CD8-positive, alpha-beta memory T cell (primary cell): ENCODE measurements at regions not wholly inside any gene's neighbourhood (a gene's known extent, or its start where the extent isn't known, plus 50 kb on each side); places are given as distances from the start of the nearest gene placed in this dataset.

Experiments used
- CTCF ChIA-PET: fragments of 350-600 bp; sonication (Branson Sonifier 250); formaldehyde crosslinking; loops from one replicate; lab custom pipeline; 2021; ENCODE audit warnings: antibody characterized with exemption; lab: Charles Lee
- POLR2A ChIA-PET: fragments of 350-600 bp; sonication (Branson Sonifier 250); formaldehyde crosslinking; loops from one replicate; lab custom pipeline; 2021; ENCODE audit warnings: antibody characterized with exemption; lab: Charles Lee
- DNase-seq, 5 donors: peaks; one replicate each; pipeline versions ENCODE4 v3.0.0 to v3.0.0-alpha.2; 2020 to 2022; ENCODE audit warnings: mixed read lengths in 1 of 5
- H3K27ac ChIP-seq: one replicate; pipeline ENCODE4 v1.7.0; 2013; ENCODE audit warnings: low read depth, mild to moderate bottlenecking, low read length, moderate library complexity
- H3K27me3 ChIP-seq: 2 replicates; pipeline ENCODE4 v1.7.0; 2013; ENCODE audit warnings: low read length, mild to moderate bottlenecking; ENCODE audit not compliant: insufficient read depth, poor library complexity, severe bottlenecking
- H3K36me3 ChIP-seq: 2 replicates; pipeline ENCODE4 v1.7.0; 2013; ENCODE audit warnings: mild to moderate bottlenecking, low read length, moderate library complexity; ENCODE audit not compliant: insufficient read depth
- H3K4me1 ChIP-seq: 2 replicates; pipeline ENCODE4 v1.7.0; 2013; ENCODE audit warnings: mild to moderate bottlenecking, low read length, moderate library complexity; ENCODE audit not compliant: insufficient read depth
- H3K4me3 ChIP-seq: 2 replicates; pipeline ENCODE4 v1.7.0; 2013; ENCODE audit warnings: mild to moderate bottlenecking, low read length
- H3K9me3 ChIP-seq: 2 replicates; pipeline ENCODE4 v1.7.0; 2013; ENCODE audit warnings: mild to moderate bottlenecking, low read length
- H3K27ac Mint-ChIP-seq, 8 donors: one replicate each; pipeline ENCODE4 v1.8.0; 2020 to 2021; ENCODE audit warnings: mixed read lengths in 8 of 8, mild to moderate bottlenecking in 6 of 8, inconsistent platforms in 3 of 8, moderate library complexity in 3 of 8
- H3K27me3 Mint-ChIP-seq, 2 donors: one replicate each; pipeline ENCODE4 v1.8.0; 2020 to 2021; ENCODE audit warnings: mixed read lengths in 2 of 2, mild to moderate bottlenecking in 1 of 2, moderate library complexity in 1 of 2
- H3K36me3 Mint-ChIP-seq, 3 donors: one replicate each; pipeline ENCODE4 v1.8.0; 2020 to 2021; ENCODE audit warnings: mixed read lengths in 3 of 3, inconsistent platforms in 1 of 3, mild to moderate bottlenecking in 1 of 3
- H3K4me1 Mint-ChIP-seq, 3 donors: one replicate each; pipeline ENCODE4 v1.8.0; 2020 to 2021; ENCODE audit warnings: mixed read lengths in 3 of 3, inconsistent platforms in 1 of 3, mild to moderate bottlenecking in 1 of 3
- H3K4me3 Mint-ChIP-seq, 7 donors: one replicate each; pipeline ENCODE4 v1.8.0; 2020 to 2021; ENCODE audit warnings: mixed read lengths in 7 of 7, mild to moderate bottlenecking in 6 of 7, moderate library complexity in 4 of 7, inconsistent platforms in 2 of 7
- H3K9me3 Mint-ChIP-seq, 5 donors: one replicate each; pipeline ENCODE4 v1.8.0; 2020 to 2022; ENCODE audit warnings: mixed read lengths in 5 of 5, mild to moderate bottlenecking in 3 of 5, moderate library complexity in 2 of 5, inconsistent platforms in 1 of 5

DNA sequence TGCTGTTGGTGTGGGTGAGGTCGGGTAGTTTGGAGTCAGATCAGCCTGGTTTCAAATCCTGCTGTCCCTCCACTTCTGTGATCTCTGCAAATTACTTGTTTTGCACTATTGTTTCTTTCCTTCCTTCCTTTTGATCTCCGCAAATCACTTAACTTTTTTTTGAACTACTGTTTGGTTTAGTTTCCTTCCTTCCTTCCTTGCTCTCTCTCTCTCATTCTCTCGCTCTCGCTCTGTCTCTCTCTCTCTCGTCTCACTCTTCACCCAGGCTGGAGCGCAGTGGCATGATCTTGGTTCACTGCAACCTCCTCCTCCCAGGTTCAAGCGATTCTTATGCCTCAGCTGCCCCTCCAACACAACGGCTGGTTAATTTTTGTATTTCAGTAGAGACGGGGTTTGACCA, 141.6 kb upstream of the ITGA6 start:
- DNase-seq: no peak
- H3K9me3 Mint-ChIP-seq: no peaks in the 10 kb centered on the region
- ChIA-PET POLR2A (no interaction called here), CTCF (no interaction called here)
- peaks cover 19 to 30% (median 21%) of the 10 kb centered on the region in 3 donors for H3K4me1 Mint-ChIP-seq
- peak overlapping the region in 3 of 7 donors; percentile 7 to 35 (median 9) for H3K4me3 Mint-ChIP-seq
- Histone ChIP-seq H3K36me3 (no peaks in the 10 kb centered on the region), H3K27me3 (no peaks in the 10 kb centered on the region), H3K9me3 (no peaks in the 10 kb centered on the region), H3K4me1 (peaks cover 18% of the 10 kb centered on the region), H3K4me3 (peak overlapping the region; percentile 25), H3K27ac (no peak overlapping the region)
- peak overlapping the region in 4 of 8 donors; percentile 8 to 35 (median 18) for H3K27ac Mint-ChIP-seq
- no peaks in the 10 kb centered on the region for H3K36me3 Mint-ChIP-seq
- H3K27me3 Mint-ChIP-seq: peaks cover 2 to 13% of the 10 kb centered on the region in 2 donors

DNA sequence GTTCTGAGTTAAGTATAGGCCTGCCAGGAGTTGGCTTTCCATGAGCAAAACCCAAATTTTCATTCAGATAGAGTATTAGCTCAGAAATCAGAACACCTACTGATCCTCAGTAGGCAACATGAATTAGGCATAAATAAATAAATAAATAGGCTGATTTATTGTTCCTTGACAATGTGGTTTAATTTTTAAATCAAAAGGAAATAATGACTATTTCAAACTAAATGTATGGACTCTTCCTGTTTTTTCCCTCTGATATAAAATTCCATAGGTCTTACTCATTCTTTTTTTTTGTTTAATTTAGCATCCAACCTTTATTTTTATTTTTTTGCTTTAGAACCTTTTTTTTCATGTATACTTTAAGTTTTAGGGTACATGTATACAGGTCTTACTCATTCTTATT, 140.2 kb upstream of the ITGA6 start:
- H3K27me3 ChIP-seq: no peaks in the 10 kb centered on the region
- Mint-ChIP-seq H3K36me3 (peaks cover 0 to 5% (median 0%) of the 10 kb centered on the region in 3 donors), H3K4me1 (peaks cover 19 to 30% (median 21%) of the 10 kb centered on the region in 3 donors), H3K27ac (peak overlapping the region in 1 of 8 donors; percentile 61), H3K27me3 (peaks cover 2 to 14% of the 10 kb centered on the region in 2 donors), H3K4me3 (peak overlapping the region in 1 of 7 donors; percentile 65), H3K9me3 (peaks cover 0 to 2% (median 0%) of the 10 kb centered on the region in 5 donors)
- no peaks in the 10 kb centered on the region for H3K36me3 ChIP-seq
- DNase-seq: no peak
- POLR2A ChIA-PET: no interaction called here
- H3K9me3 ChIP-seq: no peaks in the 10 kb centered on the region
- peaks cover 18% of the 10 kb centered on the region for H3K4me1 ChIP-seq
- H3K4me3 ChIP-seq: no peak overlapping the region
- no peak overlapping the region for H3K27ac ChIP-seq
- CTCF ChIA-PET: no interaction called here

GRCh38 chr2:172287605-172288315, 139.6 kb upstream of the ITGA6 start:
- POLR2A ChIA-PET: no interaction called here

GRCh38 chr2:172288603-172289002, 138.8 kb upstream of the ITGA6 start:
- peaks cover 4 to 7% of the 10 kb centered on the region in 2 donors for H3K27me3 Mint-ChIP-seq
- Histone ChIP-seq H3K36me3 (no peaks in the 10 kb centered on the region), H3K27ac (no peak overlapping the region), H3K4me1 (peaks cover 18% of the 10 kb centered on the region), H3K27me3 (no peaks in the 10 kb centered on the region), H3K9me3 (no peaks in the 10 kb centered on the region), H3K4me3 (no peak overlapping the region)
- no peak overlapping the region for H3K27ac Mint-ChIP-seq
- H3K36me3 Mint-ChIP-seq: peaks cover 0 to 5% (median 0%) of the 10 kb centered on the region in 3 donors
- CTCF ChIA-PET: no interaction called here
- peak in 4 of 5 donors; percentile 26 to 68 (median 54) for DNase-seq
- peak overlapping the region in 1 of 7 donors; percentile 35 for H3K4me3 Mint-ChIP-seq
- H3K4me1 Mint-ChIP-seq: peaks cover 19 to 30% (median 21%) of the 10 kb centered on the region in 3 donors
- POLR2A ChIA-PET: no interaction called here
- peaks cover 0 to 4% (median 0%) of the 10 kb centered on the region in 5 donors for H3K9me3 Mint-ChIP-seq

More at GRCh38 chr2:172287605-172288315, 139.6 kb upstream of the ITGA6 start:
- Mint-ChIP-seq H3K27me3 (peaks cover 4 to 14% of the 10 kb centered on the region in 2 donors), H3K27ac (peak overlapping the region in 1 of 8 donors; percentile 41), H3K9me3 (peaks cover 0 to 4% (median 0%) of the 10 kb centered on the region in 5 donors), H3K36me3 (peaks cover 0 to 5% (median 0%) of the 10 kb centered on the region in 3 donors), H3K4me3 (no peak overlapping the region), H3K4me1 (peaks cover 19 to 30% (median 21%) of the 10 kb centered on the region in 3 donors)
- H3K4me1 ChIP-seq: peaks cover 18% of the 10 kb centered on the region
- no peak for DNase-seq
- no peak overlapping the region for H3K27ac ChIP-seq
- no peaks in the 10 kb centered on the region for H3K9me3 ChIP-seq
- no peaks in the 10 kb centered on the region for H3K36me3 ChIP-seq
- no peak overlapping the region for H3K4me3 ChIP-seq
- no peaks in the 10 kb centered on the region for H3K27me3 ChIP-seq
- CTCF ChIA-PET: no interaction called here

GRCh38 chr2:172293952-172294351, 133.4 kb upstream of the ITGA6 start:
- no peak overlapping the region for H3K4me3 Mint-ChIP-seq
- DNase-seq: no peak
- H3K9me3 Mint-ChIP-seq: peaks cover 0 to 4% (median 0%) of the 10 kb centered on the region in 5 donors
- H3K4me1 Mint-ChIP-seq: no peaks in the 10 kb centered on the region
- Histone ChIP-seq H3K27ac (no peak overlapping the region), H3K36me3 (no peaks in the 10 kb centered on the region), H3K9me3 (no peaks in the 10 kb centered on the region), H3K4me1 (no peaks in the 10 kb centered on the region), H3K4me3 (no peak overlapping the region), H3K27me3 (peaks cover 3% of the 10 kb centered on the region)
- H3K27me3 Mint-ChIP-seq: peaks cover 11 to 33% of the 10 kb centered on the region in 2 donors
- ChIA-PET POLR2A (no interaction called here), CTCF (no interaction called here)
- no peak overlapping the region for H3K27ac Mint-ChIP-seq
- peaks cover 0 to 5% (median 0%) of the 10 kb centered on the region in 3 donors for H3K36me3 Mint-ChIP-seq

DNA sequence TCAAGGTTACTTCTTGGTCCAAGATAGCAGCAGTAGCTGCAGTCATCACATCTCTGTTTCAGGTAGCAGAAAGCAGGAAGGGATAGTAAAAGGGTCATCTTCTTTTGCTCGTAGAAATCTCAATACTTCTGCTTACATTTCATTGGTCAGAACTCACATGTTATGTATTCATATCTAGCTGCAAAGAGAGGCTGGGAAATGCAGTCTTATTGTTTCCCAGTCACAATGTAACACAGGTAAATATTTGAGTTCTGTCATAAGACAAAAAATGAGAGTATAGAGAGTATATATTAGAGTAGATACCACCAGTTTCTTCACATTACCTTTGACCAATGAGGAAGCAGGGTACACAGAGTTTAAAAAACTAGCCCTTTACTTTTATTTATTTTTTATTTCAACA, 132.4 kb upstream of the ITGA6 start:
- H3K36me3 Mint-ChIP-seq: peaks cover 0 to 5% (median 0%) of the 10 kb centered on the region in 3 donors
- H3K9me3 Mint-ChIP-seq: peaks cover 0 to 4% (median 0%) of the 10 kb centered on the region in 5 donors
- H3K27me3 Mint-ChIP-seq: peaks cover 11 to 41% of the 10 kb centered on the region in 2 donors
- Histone ChIP-seq H3K4me1 (no peaks in the 10 kb centered on the region), H3K36me3 (no peaks in the 10 kb centered on the region), H3K4me3 (no peak overlapping the region), H3K9me3 (no peaks in the 10 kb centered on the region), H3K27me3 (peaks cover 3% of the 10 kb centered on the region), H3K27ac (no peak overlapping the region)
- no peak overlapping the region for H3K4me3 Mint-ChIP-seq
- H3K27ac Mint-ChIP-seq: no peak overlapping the region
- POLR2A ChIA-PET: no interaction called here
- no peak for DNase-seq
- H3K4me1 Mint-ChIP-seq: no peaks in the 10 kb centered on the region
- CTCF ChIA-PET: no interaction called here

DNA sequence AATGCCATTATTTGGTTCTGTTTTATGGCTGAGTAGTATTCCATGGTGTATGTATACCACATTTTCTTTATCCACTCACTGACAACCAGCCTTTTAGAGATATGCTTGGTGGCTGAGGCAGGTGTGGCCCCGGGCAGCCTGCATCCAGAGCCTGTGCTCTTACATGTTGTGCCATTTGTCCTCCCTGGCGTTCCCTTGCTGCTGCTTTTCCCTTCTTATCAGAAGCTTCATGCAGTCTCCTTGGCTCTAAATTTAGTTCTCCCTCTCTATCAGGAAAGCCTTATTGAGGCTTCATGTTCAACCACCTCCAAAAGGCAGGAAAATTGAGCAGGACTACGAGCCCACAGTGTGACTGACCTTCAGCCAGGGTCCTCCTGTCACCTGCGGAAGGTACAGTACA, 131.7 kb upstream of the ITGA6 start:
- H3K9me3 ChIP-seq: no peaks in the 10 kb centered on the region
- H3K27ac ChIP-seq: no peak overlapping the region
- Mint-ChIP-seq H3K4me3 (no peak overlapping the region), H3K27me3 (peaks cover 13 to 48% of the 10 kb centered on the region in 2 donors), H3K36me3 (peaks cover 0 to 5% (median 0%) of the 10 kb centered on the region in 3 donors), H3K27ac (peak overlapping the region in 1 of 8 donors; percentile 43), H3K4me1 (no peaks in the 10 kb centered on the region), H3K9me3 (peaks cover 0 to 4% (median 0%) of the 10 kb centered on the region in 5 donors)
- ChIA-PET POLR2A (no interaction called here), CTCF (no interaction called here)
- H3K4me1 ChIP-seq: no peaks in the 10 kb centered on the region
- H3K36me3 ChIP-seq: no peaks in the 10 kb centered on the region
- peaks cover 3% of the 10 kb centered on the region for H3K27me3 ChIP-seq
- no peak overlapping the region for H3K4me3 ChIP-seq
- no peak for DNase-seq

DNA sequence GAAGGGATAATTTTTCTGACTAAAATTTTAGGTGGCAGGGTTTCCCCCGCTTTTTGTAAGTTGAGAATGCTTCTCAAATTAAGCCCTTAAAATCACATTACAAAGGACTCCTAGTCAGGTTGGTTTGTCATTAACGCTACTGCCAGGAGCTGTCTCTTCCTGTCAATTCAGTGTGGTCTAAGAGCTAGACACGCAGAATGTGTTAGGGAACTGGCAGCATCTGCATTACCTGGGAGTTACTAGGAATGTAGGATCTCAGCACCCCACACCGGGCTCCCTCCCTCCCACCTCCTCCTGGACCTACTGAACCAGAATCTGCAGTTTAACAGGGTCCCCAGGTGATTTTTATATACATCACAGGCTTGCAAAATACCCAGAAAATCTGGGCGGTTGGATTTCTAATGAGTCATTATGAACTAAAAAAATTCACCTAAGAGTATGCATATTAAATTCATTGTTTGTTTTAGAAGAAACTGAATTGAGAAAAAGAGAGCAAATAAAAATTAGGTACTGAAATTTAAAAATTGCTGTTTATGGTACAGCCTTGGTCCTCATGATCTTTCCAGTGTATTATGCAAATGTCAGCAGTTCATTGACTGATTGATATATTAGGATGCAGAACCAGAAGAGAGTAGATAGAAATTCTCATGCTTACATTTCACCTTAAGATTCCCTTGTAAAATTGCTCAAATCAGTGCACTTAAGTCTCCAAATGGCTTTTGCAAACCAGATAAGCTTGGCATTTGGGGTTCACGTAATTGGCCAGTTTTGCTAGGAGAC, 130.9 kb upstream of the ITGA6 start:
- CTCF ChIA-PET: no interaction called here

More for the DNA sequence above, 130.9 kb upstream of the ITGA6 start:
- H3K9me3 ChIP-seq: no peaks in the 10 kb centered on the region
- no peak overlapping the region for H3K4me3 ChIP-seq
- no peaks in the 10 kb centered on the region for H3K4me1 ChIP-seq
- H3K4me3 Mint-ChIP-seq: no peak overlapping the region
- no peak overlapping the region for H3K27ac ChIP-seq
- no peaks in the 10 kb centered on the region for H3K36me3 Mint-ChIP-seq
- POLR2A ChIA-PET: no interaction called here
- no peak for DNase-seq
- no peaks in the 10 kb centered on the region for H3K4me1 Mint-ChIP-seq
- peaks cover 0 to 4% (median 0%) of the 10 kb centered on the region in 5 donors for H3K9me3 Mint-ChIP-seq
- H3K27ac Mint-ChIP-seq: no peak overlapping the region
- H3K36me3 ChIP-seq: no peaks in the 10 kb centered on the region
- H3K27me3 ChIP-seq: peaks cover 3% of the 10 kb centered on the region
- H3K27me3 Mint-ChIP-seq: peaks cover 15 to 48% of the 10 kb centered on the region in 2 donors
